ENCODE measurements at regions not wholly inside any gene's neighbourhood (a gene's known extent, or its start where the extent isn't known, plus 50 kb on each side); places are given as distances from the start of the nearest gene placed in this dataset.

- no peak for TF ChIP-seq POLR2A (IDR thresholded peaks at IDR 0.05)
- TF ChIP-seq, protein P1, sequence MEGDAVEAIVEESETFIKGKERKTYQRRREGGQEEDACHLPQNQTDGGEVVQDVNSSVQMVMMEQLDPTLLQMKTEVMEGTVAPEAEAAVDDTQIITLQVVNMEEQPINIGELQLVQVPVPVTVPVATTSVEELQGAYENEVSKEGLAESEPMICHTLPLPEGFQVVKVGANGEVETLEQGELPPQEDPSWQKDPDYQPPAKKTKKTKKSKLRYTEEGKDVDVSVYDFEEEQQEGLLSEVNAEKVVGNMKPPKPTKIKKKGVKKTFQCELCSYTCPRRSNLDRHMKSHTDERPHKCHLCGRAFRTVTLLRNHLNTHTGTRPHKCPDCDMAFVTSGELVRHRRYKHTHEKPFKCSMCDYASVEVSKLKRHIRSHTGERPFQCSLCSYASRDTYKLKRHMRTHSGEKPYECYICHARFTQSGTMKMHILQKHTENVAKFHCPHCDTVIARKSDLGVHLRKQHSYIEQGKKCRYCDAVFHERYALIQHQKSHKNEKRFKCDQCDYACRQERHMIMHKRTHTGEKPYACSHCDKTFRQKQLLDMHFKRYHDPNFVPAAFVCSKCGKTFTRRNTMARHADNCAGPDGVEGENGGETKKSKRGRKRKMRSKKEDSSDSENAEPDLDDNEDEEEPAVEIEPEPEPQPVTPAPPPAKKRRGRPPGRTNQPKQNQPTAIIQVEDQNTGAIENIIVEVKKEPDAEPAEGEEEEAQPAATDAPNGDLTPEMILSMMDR (IDR thresholded peaks at IDR 0.05) = no peak
These were observed 104.7 kb upstream of the TMEM170B start for GRCh38 chr6:11432713-11433450.
